ENCODE measurements at regions not wholly inside any gene's neighbourhood (a gene's known extent, or its start where the extent isn't known, plus 50 kb on each side); places are given as distances from the start of the nearest gene placed in this dataset.

DNA sequence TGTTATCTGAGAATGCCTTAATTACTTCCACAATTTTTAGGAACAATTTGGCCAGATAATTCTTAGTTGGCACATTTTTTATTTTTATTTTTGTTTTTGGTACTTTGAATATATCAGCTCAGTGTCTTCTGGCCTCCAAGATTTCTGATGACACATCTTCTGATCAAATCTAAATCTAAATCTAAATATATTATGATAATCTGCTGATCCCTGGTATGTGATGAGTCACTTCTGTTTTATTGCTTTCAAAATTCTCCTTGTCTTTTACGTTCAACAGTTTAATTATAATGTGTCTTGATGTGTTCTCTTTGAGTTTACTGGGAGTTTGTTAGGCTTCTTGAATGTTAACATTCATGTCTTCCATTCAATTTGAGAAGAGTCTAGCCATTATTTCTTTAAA, 436.8 kb downstream of the CDH9 start:
- no peak for TF ChIP-seq POLR2A (IDR thresholded peaks at IDR 0.05)
- TF ChIP-seq, protein P1, sequence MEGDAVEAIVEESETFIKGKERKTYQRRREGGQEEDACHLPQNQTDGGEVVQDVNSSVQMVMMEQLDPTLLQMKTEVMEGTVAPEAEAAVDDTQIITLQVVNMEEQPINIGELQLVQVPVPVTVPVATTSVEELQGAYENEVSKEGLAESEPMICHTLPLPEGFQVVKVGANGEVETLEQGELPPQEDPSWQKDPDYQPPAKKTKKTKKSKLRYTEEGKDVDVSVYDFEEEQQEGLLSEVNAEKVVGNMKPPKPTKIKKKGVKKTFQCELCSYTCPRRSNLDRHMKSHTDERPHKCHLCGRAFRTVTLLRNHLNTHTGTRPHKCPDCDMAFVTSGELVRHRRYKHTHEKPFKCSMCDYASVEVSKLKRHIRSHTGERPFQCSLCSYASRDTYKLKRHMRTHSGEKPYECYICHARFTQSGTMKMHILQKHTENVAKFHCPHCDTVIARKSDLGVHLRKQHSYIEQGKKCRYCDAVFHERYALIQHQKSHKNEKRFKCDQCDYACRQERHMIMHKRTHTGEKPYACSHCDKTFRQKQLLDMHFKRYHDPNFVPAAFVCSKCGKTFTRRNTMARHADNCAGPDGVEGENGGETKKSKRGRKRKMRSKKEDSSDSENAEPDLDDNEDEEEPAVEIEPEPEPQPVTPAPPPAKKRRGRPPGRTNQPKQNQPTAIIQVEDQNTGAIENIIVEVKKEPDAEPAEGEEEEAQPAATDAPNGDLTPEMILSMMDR (IDR thresholded peaks at IDR 0.05) = no peak
- no peak for TF ChIP-seq EP300 (IDR thresholded peaks at IDR 0.05)

Data from sigmoid colon (tissue), 4 donors.